HepG2 (cell line): ENCODE measurements at regions not wholly inside any gene's neighbourhood (a gene's known extent, or its start where the extent isn't known, plus 50 kb on each side); places are given as distances from the start of the nearest gene placed in this dataset.
"Not testable (repeated sequence)": the region's sequence is repeated elsewhere in the genome, so short reads cannot be mapped to it uniquely, and the experiment has no call there.

Experiments used
- CTCF ChIP-seq: sonication (generic); formaldehyde crosslinking; IDR thresholded peaks from 2 replicates; pipeline ENCODE4 v1.5.0; 2020; ENCODE audit warnings: mild to moderate bottlenecking, missing genetic modification reagents, moderate library complexity
- FOXO4 ChIP-seq: sonication (generic); formaldehyde crosslinking; conservative IDR thresholded peaks from 2 replicates; pipeline ENCODE4 v1.8.1; 2023; ENCODE audit warnings: missing genetic modification reagents
- IRF9 ChIP-seq: sonication (generic); formaldehyde crosslinking; IDR thresholded peaks from 2 replicates; pipeline ENCODE4 v1.8.0; 2022; ENCODE audit warnings: missing genetic modification reagents, mild to moderate bottlenecking, borderline replicate concordance
- MAFK ChIP-seq, 2 experiments: IDR thresholded peaks in 1 of 2; conservative IDR thresholded peaks in 1 of 2; 2 replicates each; pipeline ENCODE4 v1.6.1; 2011; ENCODE audit warnings: improper control_type of control experiment in 2 of 2, low read length in 2 of 2
- NONO ChIP-seq, 2 experiments: fragments of 450-650 bp in 1 of 2; sonication (generic) in 1 of 2; formaldehyde crosslinking in 1 of 2; IDR thresholded peaks in 1 of 2; conservative IDR thresholded peaks in 1 of 2; 2 replicates each; pipeline versions ENCODE4 v1.6.1 to v1.8.0; 2017 to 2022; ENCODE audit warnings: mild to moderate bottlenecking in 1 of 2, missing genetic modification reagents in 1 of 2, moderate library complexity in 1 of 2
- PHF21A ChIP-seq: sonication (generic); formaldehyde crosslinking; IDR thresholded peaks from 2 replicates; pipeline ENCODE4 v1.5.0; 2020; ENCODE audit warnings: mild to moderate bottlenecking, missing genetic modification reagents
- TAF15 ChIP-seq: fragments of 200-400 bp; formaldehyde crosslinking; IDR thresholded peaks from one replicate; pipeline ENCODE4 v1.6.1; 2018; ENCODE audit warnings: mild to moderate bottlenecking, low read depth, low read length; ENCODE audit not compliant: poor library complexity, severe bottlenecking
- TCF7 ChIP-seq: sonication (generic); IDR thresholded peaks from 2 replicates; pipeline ENCODE4 v1.6.1; 2016; ENCODE audit warnings: antibody characterized with exemption, low read depth
- ZBTB8A ChIP-seq: sonication (generic); formaldehyde crosslinking; IDR thresholded peaks from 2 replicates; pipeline ENCODE4 v1.4.0; 2020; ENCODE audit warnings: mild to moderate bottlenecking, low read depth, missing genetic modification reagents, borderline replicate concordance

GRCh38 chr5:28389727-28390126 is 1351.3 kb upstream of the CDH9 start:
- TF ChIP-seq NONO (IDR thresholded peaks at IDR 0.05); NONO (CRISPR knock-in tag; conservative IDR thresholded peaks at IDR 0.05); CTCF (CRISPR knock-in tag); ZBTB8A (CRISPR knock-in tag); IRF9 (CRISPR knock-in tag); TCF7; TAF15; PHF21A (CRISPR knock-in tag); MAFK (conservative IDR thresholded peaks at IDR 0.05 in 1 of 2, IDR thresholded peaks at IDR 0.05 in 1 of 2; ENCODE audit: low read length in 2 of 2); FOXO4 (CRISPR knock-in tag): not testable (repeated sequence)
